Keratinocyte (primary cell): ENCODE measurements at regions not wholly inside any gene's neighbourhood (a gene's known extent, or its start where the extent isn't known, plus 50 kb on each side); places are given as distances from the start of the nearest gene placed in this dataset.

ENCODE experiments used
- CTCF ChIP-seq, 3 experiments: IDR thresholded peaks in 1 of 3; conservative IDR thresholded peaks in 1 of 3; optimal IDR thresholded peaks in 1 of 3; 2 replicates in 2 of 3; 3 replicates in 1 of 3; pipeline versions ENCODE3 to v1.5.1; 2011; ENCODE audit warnings: low read length in 3 of 3, mild to moderate bottlenecking in 3 of 3, moderate library complexity in 2 of 3, control low read depth in 1 of 3, inconsistent platforms in 1 of 3; ENCODE audit not compliant: insufficient read depth in 2 of 3; ENCODE audit errors: extremely low read depth in 1 of 3
- EZH2 ChIP-seq: IDR thresholded peaks from one replicate; pipeline ENCODE4 v1.6.1; 2012; ENCODE audit warnings: inconsistent platforms, mild to moderate bottlenecking, low read length, moderate library complexity

- TF ChIP-seq CTCF (optimal IDR thresholded peaks at IDR 0.05 in 1 of 3, IDR thresholded peaks at IDR 0.05 in 1 of 3, conservative IDR thresholded peaks at IDR 0.05 in 1 of 3; ENCODE audit: extremely low read depth in 1 of 3, insufficient read depth in 2 of 3, low read length in 3 of 3) (peak in 1 of 3 experiments; percentile 4), EZH2 (no peak)
Observed at GRCh38 chr3:56954125-56954524, 106.3 kb upstream of the SPATA12 start.
